ENCODE measurements at regions not wholly inside any gene's neighbourhood (a gene's known extent, or its start where the extent isn't known, plus 50 kb on each side); places are given as distances from the start of the nearest gene placed in this dataset.

- Histone ChIP-seq H3K27ac (no peak overlapping the region), H3K4me3 (no peak overlapping the region)
- no peak for TF ChIP-seq CTCF (IDR thresholded peaks at IDR 0.05)
- no peak for DNase-seq (ENCODE audit: low spot score)
Observed at GRCh38 chr6:43916924-43917877, 147.2 kb downstream of the VEGFA start.

- Histone ChIP-seq H3K27ac (no peak overlapping the region), H3K4me3 (no peak overlapping the region)
- no peak for TF ChIP-seq CTCF (IDR thresholded peaks at IDR 0.05)
- no peak for DNase-seq (ENCODE audit: low spot score)
Observed at GRCh38 chr6:43915986-43916923, 146.2 kb downstream of the VEGFA start.

GRCh38 chr6:43915208-43915869, 145.3 kb downstream of the VEGFA start:
- TF ChIP-seq CTCF (IDR thresholded peaks at IDR 0.05), result no peak
- no peak for DNase-seq (ENCODE audit: low spot score)

GRCh38 chr6:43914272-43915147, 144.5 kb downstream of the VEGFA start:
- H3K4me3 ChIP-seq, result no peak overlapping the region
- no peak for DNase-seq (ENCODE audit: low spot score)
- H3K27ac ChIP-seq, result no peak overlapping the region
- TF ChIP-seq CTCF (IDR thresholded peaks at IDR 0.05), result no peak

More at GRCh38 chr6:43915208-43915869, 145.3 kb downstream of the VEGFA start:
- Histone ChIP-seq H3K4me3 (no peak overlapping the region), H3K27ac (no peak overlapping the region)

GRCh38 chr6:43913375-43914271, 143.6 kb downstream of the VEGFA start:
- no peak for DNase-seq (ENCODE audit: low spot score)
- no peak overlapping the region for H3K4me3 ChIP-seq
- TF ChIP-seq CTCF (IDR thresholded peaks at IDR 0.05), result no peak
- no peak overlapping the region for H3K27ac ChIP-seq

Data from coronary artery (tissue), 2 donors.